GM19467 (cell line): ENCODE measurements at regions not wholly inside any gene's neighbourhood (a gene's known extent, or its start where the extent isn't known, plus 50 kb on each side); places are given as distances from the start of the nearest gene placed in this dataset.

Source experiments
- ATAC-seq: cut with Tn5 transposase; IDR thresholded peaks from one replicate; pipeline ENCODE4 v1.9.1; 2021; ENCODE audit warnings: mild to moderate bottlenecking, moderate library complexity; ENCODE audit not compliant: unreplicated experiment

- ATAC-seq = no peak
Observed at GRCh38 chr4:33616121-33616520, 2628.2 kb downstream of the ARAP2 start.

GRCh38 chr4:33625748-33626147 is 2618.6 kb downstream of the ARAP2 start:
- ATAC-seq = no peak

- ATAC-seq = no peak
Observed at GRCh38 chr4:33626221-33626620, 2618.1 kb downstream of the ARAP2 start.

GRCh38 chr4:33628296-33628695 is 2616.0 kb downstream of the ARAP2 start:
- no peak for ATAC-seq

- no peak for ATAC-seq
Observed at GRCh38 chr4:33649015-33649414, 2595.3 kb downstream of the ARAP2 start.

GRCh38 chr4:33649471-33649870 is 2594.8 kb downstream of the ARAP2 start:
- no peak for ATAC-seq

- no peak for ATAC-seq
Observed at GRCh38 chr4:33650036-33650435, 2594.3 kb downstream of the ARAP2 start.

GRCh38 chr4:33658971-33659370 is 2585.3 kb downstream of the ARAP2 start:
- ATAC-seq = no peak

GRCh38 chr4:33661636-33662035 is 2582.7 kb downstream of the ARAP2 start:
- no peak for ATAC-seq

GRCh38 chr4:33685939-33686338 is 2558.4 kb downstream of the ARAP2 start:
- no peak for ATAC-seq

GRCh38 chr4:33696041-33696440 is 2548.3 kb downstream of the ARAP2 start:
- ATAC-seq = no peak

GRCh38 chr4:33696586-33696985 is 2547.7 kb downstream of the ARAP2 start:
- no peak for ATAC-seq

GRCh38 chr4:33709247-33709646 is 2535.1 kb downstream of the ARAP2 start:
- ATAC-seq = no peak

GRCh38 chr4:33711826-33712225 is 2532.5 kb downstream of the ARAP2 start:
- ATAC-seq = no peak

GRCh38 chr4:33714971-33715370 is 2529.3 kb downstream of the ARAP2 start:
- no peak for ATAC-seq

GRCh38 chr4:33715841-33716395 is 2528.4 kb downstream of the ARAP2 start:
- no peak for ATAC-seq

- no peak for ATAC-seq
Observed at GRCh38 chr4:33722254-33722653, 2522.1 kb downstream of the ARAP2 start.

GRCh38 chr4:33722800-33723516 is 2521.4 kb downstream of the ARAP2 start:
- no peak for ATAC-seq

- no peak for ATAC-seq
Observed at GRCh38 chr4:33724685-33725084, 2519.6 kb downstream of the ARAP2 start.

GRCh38 chr4:33725861-33726260 is 2518.5 kb downstream of the ARAP2 start:
- ATAC-seq = no peak

- ATAC-seq = no peak
Observed at GRCh38 chr4:33737726-33738125, 2506.6 kb downstream of the ARAP2 start.

- no peak for ATAC-seq
Observed at GRCh38 chr4:33739884-33740632, 2504.3 kb downstream of the ARAP2 start.
